RWPE2 (cell line): ENCODE measurements at regions not wholly inside any gene's neighbourhood (a gene's known extent, or its start where the extent isn't known, plus 50 kb on each side); places are given as distances from the start of the nearest gene placed in this dataset.

Experiments used
- ATAC-seq: fragments of 200-7000 bp; cut with Tn5 transposase; 3 replicates; pipeline ENCODE4 v1.9.1; 2021; ENCODE audit warnings: low read depth
- DNase-seq: peaks from one replicate; pipeline ENCODE4 v3.0.0-alpha.2; 2020; ENCODE audit warnings: low spot score
- H3K27ac ChIP-seq: fragments of 450-650 bp; 2 replicates; pipeline ENCODE4 v1.5.1; 2017; ENCODE audit warnings: mild to moderate bottlenecking; ENCODE audit not compliant: poor library complexity, severe bottlenecking
- H3K27me3 ChIP-seq: fragments of 250-450 bp; sonication (Bioruptor Pico); 2 replicates; pipeline ENCODE4 v1.5.1; 2021; ENCODE audit warnings: mild to moderate bottlenecking, moderate library complexity; ENCODE audit not compliant: insufficient read depth, poor library complexity, severe bottlenecking
- H3K36me3 ChIP-seq: fragments of 250-450 bp; sonication (Bioruptor Pico); 2 replicates; pipeline ENCODE4 v1.5.1; 2020; ENCODE audit warnings: low read depth, mild to moderate bottlenecking, moderate library complexity
- H3K4me1 ChIP-seq: fragments of 250-450 bp; sonication (Bioruptor Pico); 2 replicates; pipeline ENCODE4 v1.5.1; 2021; ENCODE audit warnings: mild to moderate bottlenecking, moderate library complexity; ENCODE audit not compliant: insufficient read depth, poor library complexity, severe bottlenecking
- H3K4me3 ChIP-seq: fragments of 250-450 bp; sonication (Bioruptor Pico); 2 replicates; pipeline ENCODE4 v1.5.1; 2021; ENCODE audit warnings: mild to moderate bottlenecking, moderate library complexity; ENCODE audit not compliant: severe bottlenecking
- H3K9me3 ChIP-seq: fragments of 250-450 bp; sonication (Bioruptor Pico); 2 replicates; pipeline ENCODE4 v1.5.1; 2021; ENCODE audit warnings: mild to moderate bottlenecking, moderate library complexity; ENCODE audit not compliant: severe bottlenecking
- TF ChIP-seq, protein P1 (sequence below): fragments of 450-650 bp; IDR thresholded peaks from one replicate; pipeline ENCODE4 v1.5.1; 2017; ENCODE audit warnings: mild to moderate bottlenecking, moderate library complexity; ENCODE audit not compliant: poor library complexity, severe bottlenecking

DNA sequence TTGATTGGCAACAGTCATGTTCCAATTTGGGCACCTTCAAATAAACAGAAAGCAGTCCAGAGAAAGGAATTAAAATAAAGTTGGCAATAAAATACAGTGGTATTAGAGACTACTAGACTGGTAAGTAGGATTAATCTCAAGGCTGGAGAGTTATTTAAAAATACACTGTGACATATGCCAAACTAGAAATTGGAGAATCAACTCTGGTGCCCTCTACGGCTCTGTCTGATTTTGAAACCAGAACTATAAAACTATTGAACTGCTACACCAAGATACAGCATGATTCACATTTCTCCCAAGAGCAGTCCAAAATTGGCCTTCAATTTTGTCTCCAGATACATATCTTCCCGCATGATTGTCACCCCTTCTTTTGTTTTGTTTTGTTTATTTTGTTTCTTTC lies 78.7 kb upstream of the FAM47B start:
- H3K36me3 ChIP-seq, result no peaks in the 10 kb centered on the region

DNA sequence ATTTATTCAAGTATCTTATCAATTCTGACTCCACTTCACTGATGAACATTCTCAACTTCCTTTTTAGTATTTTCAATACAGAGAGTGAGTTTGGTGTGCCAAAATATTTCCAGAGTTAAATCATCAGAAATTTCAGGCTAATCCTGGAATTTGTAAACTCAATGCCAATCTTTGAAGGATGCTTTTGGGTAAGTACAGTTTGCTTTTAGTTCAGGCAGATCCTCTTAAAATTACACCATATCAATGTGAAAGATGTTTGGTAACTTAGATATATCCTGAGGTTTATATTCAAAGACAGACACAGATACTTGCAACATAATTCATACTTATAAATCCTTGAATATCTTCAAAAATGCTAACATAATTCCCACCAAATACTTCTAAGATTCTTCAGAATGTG lies 76.0 kb upstream of the FAM47B start:
- Histone ChIP-seq H3K36me3 (no peaks in the 10 kb centered on the region), H3K27ac (no peak overlapping the region), H3K9me3 (no peaks in the 10 kb centered on the region), H3K27me3 (no peaks in the 10 kb centered on the region), H3K4me3 (no peak overlapping the region), H3K4me1 (no peaks in the 10 kb centered on the region)
- ATAC-seq (no peak), DNase-seq (no peak)
- TF ChIP-seq, protein P1, sequence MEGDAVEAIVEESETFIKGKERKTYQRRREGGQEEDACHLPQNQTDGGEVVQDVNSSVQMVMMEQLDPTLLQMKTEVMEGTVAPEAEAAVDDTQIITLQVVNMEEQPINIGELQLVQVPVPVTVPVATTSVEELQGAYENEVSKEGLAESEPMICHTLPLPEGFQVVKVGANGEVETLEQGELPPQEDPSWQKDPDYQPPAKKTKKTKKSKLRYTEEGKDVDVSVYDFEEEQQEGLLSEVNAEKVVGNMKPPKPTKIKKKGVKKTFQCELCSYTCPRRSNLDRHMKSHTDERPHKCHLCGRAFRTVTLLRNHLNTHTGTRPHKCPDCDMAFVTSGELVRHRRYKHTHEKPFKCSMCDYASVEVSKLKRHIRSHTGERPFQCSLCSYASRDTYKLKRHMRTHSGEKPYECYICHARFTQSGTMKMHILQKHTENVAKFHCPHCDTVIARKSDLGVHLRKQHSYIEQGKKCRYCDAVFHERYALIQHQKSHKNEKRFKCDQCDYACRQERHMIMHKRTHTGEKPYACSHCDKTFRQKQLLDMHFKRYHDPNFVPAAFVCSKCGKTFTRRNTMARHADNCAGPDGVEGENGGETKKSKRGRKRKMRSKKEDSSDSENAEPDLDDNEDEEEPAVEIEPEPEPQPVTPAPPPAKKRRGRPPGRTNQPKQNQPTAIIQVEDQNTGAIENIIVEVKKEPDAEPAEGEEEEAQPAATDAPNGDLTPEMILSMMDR, result no peak

More for the DNA sequence above, 78.7 kb upstream of the FAM47B start:
- Histone ChIP-seq H3K27me3 (no peaks in the 10 kb centered on the region), H3K4me1 (no peaks in the 10 kb centered on the region), H3K27ac (no peak overlapping the region), H3K4me3 (no peak overlapping the region), H3K9me3 (no peaks in the 10 kb centered on the region)
- ATAC-seq (no peak), DNase-seq (no peak)
- TF ChIP-seq, protein P1, result no peak

- no peaks in the 10 kb centered on the region for H3K4me1 ChIP-seq
- TF ChIP-seq, protein P1, result no peak
- H3K27me3 ChIP-seq, result no peaks in the 10 kb centered on the region
- DNase-seq (no peak), ATAC-seq (no peak)
- H3K4me3 ChIP-seq, result no peak overlapping the region
- no peaks in the 10 kb centered on the region for H3K9me3 ChIP-seq
- no peaks in the 10 kb centered on the region for H3K36me3 ChIP-seq
- no peak overlapping the region for H3K27ac ChIP-seq
Measured at GRCh38 chrX:34868633-34869032, 74.0 kb upstream of the FAM47B start.

GRCh38 chrX:34873500-34874225 lies 68.9 kb upstream of the FAM47B start:
- H3K4me1 ChIP-seq, result no peaks in the 10 kb centered on the region
- H3K9me3 ChIP-seq, result no peaks in the 10 kb centered on the region
- DNase-seq (no peak), ATAC-seq (no peak)
- no peaks in the 10 kb centered on the region for H3K36me3 ChIP-seq
- TF ChIP-seq, protein P1, result no peak
- H3K27ac ChIP-seq, result no peak overlapping the region
- H3K27me3 ChIP-seq, result no peaks in the 10 kb centered on the region
- H3K4me3 ChIP-seq, result no peak overlapping the region

DNA sequence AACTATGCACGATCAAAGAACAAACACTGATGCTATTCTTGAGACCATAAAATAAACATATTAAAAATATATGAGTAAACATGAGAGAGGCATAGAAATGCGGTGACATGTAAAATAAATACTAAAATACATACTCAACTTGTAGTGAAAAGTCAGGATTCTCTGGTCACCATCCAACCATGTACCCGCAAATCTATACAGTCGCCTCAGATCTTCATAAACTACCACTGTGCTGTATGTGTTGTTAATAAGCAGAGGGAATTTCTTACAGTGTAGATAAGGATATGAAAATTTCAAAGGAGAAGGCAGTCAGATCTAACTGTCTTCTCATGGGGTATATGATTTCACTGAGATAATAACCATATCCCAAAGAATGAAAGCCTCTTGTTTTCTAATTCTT lies 67.8 kb upstream of the FAM47B start:
- Histone ChIP-seq H3K36me3 (no peaks in the 10 kb centered on the region), H3K9me3 (no peaks in the 10 kb centered on the region), H3K27ac (no peak overlapping the region), H3K27me3 (no peaks in the 10 kb centered on the region), H3K4me3 (no peak overlapping the region), H3K4me1 (no peaks in the 10 kb centered on the region)
- TF ChIP-seq, protein P1, result no peak
- DNase-seq (no peak), ATAC-seq (no peak)
